ENCODE measurements at regions not wholly inside any gene's neighbourhood (a gene's known extent, or its start where the extent isn't known, plus 50 kb on each side); places are given as distances from the start of the nearest gene placed in this dataset.

GRCh38 chr2:104752504-104752903 is 101.4 kb upstream of the POU3F3 start:
- intact Hi-C loops (cut with DNase I; ENCODE audit: low total_unique reads) = no loop called here
- Histone ChIP-seq H3K27ac (no peak overlapping the region), H3K27me3 (no peaks in the 10 kb centered on the region), H3K4me3 (no peak overlapping the region), H3K9me3 (no peaks in the 10 kb centered on the region), H3K36me3 (no peaks in the 10 kb centered on the region), H3K4me1 (no peaks in the 10 kb centered on the region)
- no peak for TF ChIP-seq POLR2A (IDR thresholded peaks at IDR 0.05)
- DNase-seq = no peak

GRCh38 chr2:104755026-104755878 is 98.7 kb upstream of the POU3F3 start:
- Histone ChIP-seq H3K27ac (no peak overlapping the region), H3K36me3 (no peaks in the 10 kb centered on the region), H3K9me3 (no peaks in the 10 kb centered on the region), H3K4me3 (no peak overlapping the region), H3K4me1 (no peaks in the 10 kb centered on the region), H3K27me3 (no peaks in the 10 kb centered on the region)
- DNase-seq = no peak
- intact Hi-C loops (cut with DNase I; ENCODE audit: low total_unique reads) = no loop called here
- no peak for TF ChIP-seq CTCF (IDR thresholded peaks at IDR 0.05)
- TF ChIP-seq POLR2A (IDR thresholded peaks at IDR 0.05) = no peak

- H3K27ac ChIP-seq = no peak overlapping the region
- intact Hi-C loops (cut with DNase I; ENCODE audit: low total_unique reads) = no loop called here
- TF ChIP-seq POLR2A (IDR thresholded peaks at IDR 0.05) (no peak), CTCF (IDR thresholded peaks at IDR 0.05) (no peak)
- no peaks in the 10 kb centered on the region for H3K36me3 ChIP-seq
- no peak for DNase-seq
- H3K4me3 ChIP-seq = no peak overlapping the region
- no peaks in the 10 kb centered on the region for H3K27me3 ChIP-seq
- H3K9me3 ChIP-seq = no peaks in the 10 kb centered on the region
- no peaks in the 10 kb centered on the region for H3K4me1 ChIP-seq
Observed at GRCh38 chr2:104756118-104756517, 97.8 kb upstream of the POU3F3 start.

GRCh38 chr2:104757056-104757455 is 96.9 kb upstream of the POU3F3 start:
- no peaks in the 10 kb centered on the region for H3K36me3 ChIP-seq
- no peak overlapping the region for H3K4me3 ChIP-seq
- TF ChIP-seq CTCF (IDR thresholded peaks at IDR 0.05) (no peak), POLR2A (IDR thresholded peaks at IDR 0.05) (no peak)
- no peak for DNase-seq
- no peaks in the 10 kb centered on the region for H3K4me1 ChIP-seq
- H3K27ac ChIP-seq = no peak overlapping the region
- no peaks in the 10 kb centered on the region for H3K27me3 ChIP-seq
- intact Hi-C loops (cut with DNase I; ENCODE audit: low total_unique reads) = no loop called here
- no peaks in the 10 kb centered on the region for H3K9me3 ChIP-seq

- Histone ChIP-seq H3K9me3 (no peaks in the 10 kb centered on the region), H3K27me3 (no peaks in the 10 kb centered on the region)
Observed at GRCh38 chr2:104758199-104758620, 95.7 kb upstream of the POU3F3 start.

More at GRCh38 chr2:104758199-104758620, 95.7 kb upstream of the POU3F3 start:
- TF ChIP-seq POLR2A (IDR thresholded peaks at IDR 0.05) (no peak), CTCF (IDR thresholded peaks at IDR 0.05) (no peak)
- H3K27ac ChIP-seq = no peak overlapping the region
- no peaks in the 10 kb centered on the region for H3K36me3 ChIP-seq
- no peak overlapping the region for H3K4me3 ChIP-seq
- intact Hi-C loops (cut with DNase I; ENCODE audit: low total_unique reads) = no loop called here
- no peaks in the 10 kb centered on the region for H3K4me1 ChIP-seq
- no peak for DNase-seq

Measured in uterus (tissue), 3 donors.